GM18508 (cell line): ENCODE measurements at regions not wholly inside any gene's neighbourhood (a gene's known extent, or its start where the extent isn't known, plus 50 kb on each side); places are given as distances from the start of the nearest gene placed in this dataset.
A peak's percentile ranks its signal among the peaks of the same experiment; 100 is the strongest.

Experiments
- ATAC-seq: cut with Tn5 transposase; IDR thresholded peaks from one replicate; pipeline ENCODE4 v1.9.1; 2021; ENCODE audit warnings: moderate number of reproducible peaks; ENCODE audit not compliant: insufficient read depth, unreplicated experiment

GRCh38 chr10:62453274-62453673, 79.1 kb downstream of the ZNF365 start:
- ATAC-seq, result no peak

- no peak for ATAC-seq
These were observed 80.7 kb downstream of the ZNF365 start for GRCh38 chr10:62454687-62455397.

GRCh38 chr10:62456611-62457101, 82.5 kb downstream of the ZNF365 start:
- peak; percentile 96 for ATAC-seq

GRCh38 chr10:62457196-62457595, 83.0 kb downstream of the ZNF365 start:
- ATAC-seq, result peak; percentile 8

GRCh38 chr10:62457598-62457997, 83.4 kb downstream of the ZNF365 start:
- no peak for ATAC-seq

GRCh38 chr10:62459072-62459471, 84.9 kb downstream of the ZNF365 start:
- ATAC-seq, result no peak

GRCh38 chr10:62459500-62459899, 85.3 kb downstream of the ZNF365 start:
- ATAC-seq, result no peak

GRCh38 chr10:62460393-62460792, 86.2 kb downstream of the ZNF365 start:
- no peak for ATAC-seq

- ATAC-seq, result no peak
These were observed 87.0 kb downstream of the ZNF365 start for GRCh38 chr10:62461120-62461519.

GRCh38 chr10:62462461-62462860, 88.3 kb downstream of the ZNF365 start:
- no peak for ATAC-seq

- ATAC-seq, result no peak
These were observed 89.2 kb downstream of the ZNF365 start for GRCh38 chr10:62463364-62463763.

- ATAC-seq, result no peak
These were observed 90.1 kb downstream of the ZNF365 start for GRCh38 chr10:62464308-62464707.

- no peak for ATAC-seq
These were observed 92.4 kb downstream of the ZNF365 start for GRCh38 chr10:62466590-62466989.

- ATAC-seq, result no peak
These were observed 93.4 kb downstream of the ZNF365 start for GRCh38 chr10:62467527-62467926.

- ATAC-seq, result no peak
These were observed 97.5 kb downstream of the ZNF365 start for GRCh38 chr10:62471711-62472110.

GRCh38 chr10:62473241-62473640, 99.1 kb downstream of the ZNF365 start:
- ATAC-seq, result no peak

GRCh38 chr10:62475551-62475950, 101.4 kb downstream of the ZNF365 start:
- ATAC-seq, result no peak

GRCh38 chr10:62479523-62479922, 105.4 kb downstream of the ZNF365 start:
- ATAC-seq, result no peak

- no peak for ATAC-seq
These were observed 106.0 kb downstream of the ZNF365 start for GRCh38 chr10:62480196-62480595.

GRCh38 chr10:62482581-62482980, 108.4 kb downstream of the ZNF365 start:
- ATAC-seq, result no peak

- no peak for ATAC-seq
These were observed 117.4 kb downstream of the ZNF365 start for GRCh38 chr10:62491597-62491996.
